T-helper 2 cell treated with Interferon-gamma antibody and Interleukin-4, amounts not matched to agents 5 μg/mL and 100 μg/mL, for 36 hours (primary cell): ENCODE measurements at regions not wholly inside any gene's neighbourhood (a gene's known extent, or its start where the extent isn't known, plus 50 kb on each side); places are given as distances from the start of the nearest gene placed in this dataset.
"Not testable (repeated sequence)": the region's sequence is repeated elsewhere in the genome, so short reads cannot be mapped to it uniquely, and the experiment has no call there.

ENCODE experiments used
- DNase-seq: peaks from one replicate; pipeline ENCODE4 v3.0.0; 2021; ENCODE audit warnings: low spot score
- H3K27ac Mint-ChIP-seq: one replicate; pipeline ENCODE4 v1.8.0; 2021; ENCODE audit warnings: mild to moderate bottlenecking, mixed read lengths
- H3K27me3 Mint-ChIP-seq: one replicate; pipeline ENCODE4 v1.8.0; 2021; ENCODE audit warnings: low read depth, mixed read lengths
- H3K36me3 Mint-ChIP-seq: one replicate; pipeline ENCODE4 v1.8.0; 2021; ENCODE audit warnings: low read depth, mixed read lengths
- H3K4me1 Mint-ChIP-seq: one replicate; pipeline ENCODE4 v1.8.0; 2021; ENCODE audit warnings: low read depth, mixed read lengths
- H3K4me3 Mint-ChIP-seq: one replicate; pipeline ENCODE4 v1.8.0; 2022; ENCODE audit warnings: mild to moderate bottlenecking, moderate library complexity, mixed read lengths
- H3K9me3 Mint-ChIP-seq: one replicate; pipeline ENCODE4 v1.8.0; 2021; ENCODE audit warnings: mixed read lengths

DNA sequence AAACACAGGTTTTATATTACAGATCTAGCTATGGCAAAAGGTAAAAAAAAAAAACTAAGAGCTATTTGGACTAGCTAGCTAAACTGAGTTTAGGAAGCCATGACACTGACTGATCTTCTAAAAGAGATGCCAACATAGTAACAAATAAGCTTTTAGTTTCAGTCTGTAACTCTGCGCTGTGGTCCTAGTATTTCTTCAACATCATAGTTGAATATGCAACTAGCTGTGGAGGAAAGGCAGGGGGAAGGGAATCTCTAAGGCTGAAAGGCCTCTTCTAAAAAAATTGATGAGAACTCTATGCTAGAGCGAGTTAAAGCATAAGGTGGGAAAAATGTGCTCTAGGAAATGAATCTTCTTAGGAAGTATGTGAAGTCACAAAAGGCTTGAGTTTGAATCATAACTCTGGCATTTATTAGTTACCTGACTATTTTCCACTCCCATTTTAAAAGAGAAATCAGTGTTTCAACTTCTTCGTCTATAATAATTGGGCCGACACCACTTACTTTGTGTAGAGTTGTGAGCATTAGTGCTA is 108.8 kb downstream of the NBPF12 start:
- Mint-ChIP-seq H3K27me3 (peaks cover 23% of the 10 kb centered on the region), H3K4me1 (peaks cover 34% of the 10 kb centered on the region), H3K27ac (peak overlapping the region; percentile 72), H3K4me3 (peak overlapping the region; percentile 57)
- H3K36me3 Mint-ChIP-seq, DNase-seq, H3K9me3 Mint-ChIP-seq: not testable (repeated sequence)

DNA sequence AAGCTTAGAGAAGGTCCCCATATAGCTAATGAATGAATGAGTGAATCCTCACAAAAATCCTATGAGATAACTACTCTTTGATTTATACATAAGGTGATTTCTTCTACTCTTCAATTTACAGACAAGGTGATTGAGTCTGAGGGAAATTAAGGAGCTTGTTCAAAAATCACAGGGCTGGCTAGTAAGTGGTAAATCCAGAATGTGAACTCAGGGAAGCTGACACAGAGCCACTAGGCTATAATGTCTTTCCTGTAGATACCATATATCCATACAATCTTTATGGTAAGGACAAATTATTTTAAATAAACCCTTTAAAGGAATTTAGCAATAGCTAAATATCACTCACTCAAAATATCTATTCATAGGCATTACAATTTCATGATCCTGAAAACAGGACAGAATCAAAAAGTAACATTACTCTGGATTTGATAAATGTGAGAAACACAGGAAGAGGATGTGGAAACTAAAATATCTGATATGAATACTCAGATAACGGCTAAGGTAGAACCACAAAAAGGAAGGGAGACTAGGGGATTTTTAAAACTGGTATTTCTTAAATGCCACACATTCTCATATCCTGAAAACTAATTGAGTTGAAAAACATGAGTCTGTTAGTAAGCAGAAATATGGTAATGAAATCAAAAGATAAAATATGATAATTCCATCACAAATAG is 108.2 kb downstream of the NBPF12 start:
- H3K27me3 Mint-ChIP-seq = peaks cover 27% of the 10 kb centered on the region
- peaks cover 3% of the 10 kb centered on the region for H3K36me3 Mint-ChIP-seq
- peaks cover 8% of the 10 kb centered on the region for H3K9me3 Mint-ChIP-seq
- peak overlapping the region; percentile 72 for H3K27ac Mint-ChIP-seq
- H3K4me1 Mint-ChIP-seq = peaks cover 34% of the 10 kb centered on the region
- DNase-seq = no peak
- H3K4me3 Mint-ChIP-seq = peak overlapping the region; percentile 57
